NCI-H1930 (cell line): ENCODE measurements at regions not wholly inside any gene's neighbourhood (a gene's known extent, or its start where the extent isn't known, plus 50 kb on each side); places are given as distances from the start of the nearest gene placed in this dataset.

Source experiments
- DNase-seq, 2 experiments: peaks; one replicate each; lab custom pipeline; 2025; lab: John Stamatoyannopoulos, UW

DNA sequence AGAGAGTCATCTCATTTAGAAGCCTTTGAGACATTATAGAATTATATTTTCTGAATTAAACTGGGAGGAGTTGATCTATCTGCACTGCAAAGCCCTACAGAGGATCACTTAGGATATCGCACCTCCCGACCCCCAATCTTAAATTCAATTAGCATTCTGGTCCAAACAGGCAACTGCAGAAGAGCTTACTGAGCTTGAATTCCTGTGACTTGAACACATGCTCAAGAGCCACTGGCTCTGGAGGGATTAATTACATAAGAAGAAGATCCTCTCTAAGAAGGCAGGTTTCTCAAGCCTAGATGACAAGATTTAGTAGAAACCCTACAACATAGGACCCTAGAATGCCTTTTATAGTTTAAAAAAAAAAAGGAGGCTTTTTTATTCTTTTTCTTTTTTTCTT, 548.9 kb downstream of the ARAP2 start:
- DNase-seq, result no peak

DNA sequence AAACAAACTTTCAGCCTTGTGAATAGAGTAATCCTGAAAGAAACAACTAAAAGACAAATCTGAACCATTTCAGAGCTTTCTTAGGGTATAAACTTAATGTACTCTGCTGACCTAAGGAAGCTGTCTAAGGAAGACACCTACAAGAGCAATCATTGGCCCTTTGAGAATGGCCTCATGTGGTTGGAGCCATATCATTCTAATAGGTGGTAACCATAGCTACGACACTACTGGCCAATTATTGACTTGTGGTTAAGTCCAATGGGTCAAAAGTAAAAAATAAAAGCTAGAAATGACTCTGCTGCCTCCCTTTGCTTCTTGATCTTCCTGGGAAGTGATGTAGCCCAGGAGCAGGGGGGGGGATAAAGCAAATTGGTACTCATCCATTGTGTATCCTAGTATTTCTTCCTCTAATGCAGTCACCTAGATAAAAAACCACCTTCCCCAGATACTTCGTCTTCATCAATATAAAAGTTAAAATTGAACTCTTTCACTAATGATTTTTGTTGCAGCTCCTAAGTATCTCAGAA, 547.0 kb downstream of the ARAP2 start:
- DNase-seq, result no peak

DNA sequence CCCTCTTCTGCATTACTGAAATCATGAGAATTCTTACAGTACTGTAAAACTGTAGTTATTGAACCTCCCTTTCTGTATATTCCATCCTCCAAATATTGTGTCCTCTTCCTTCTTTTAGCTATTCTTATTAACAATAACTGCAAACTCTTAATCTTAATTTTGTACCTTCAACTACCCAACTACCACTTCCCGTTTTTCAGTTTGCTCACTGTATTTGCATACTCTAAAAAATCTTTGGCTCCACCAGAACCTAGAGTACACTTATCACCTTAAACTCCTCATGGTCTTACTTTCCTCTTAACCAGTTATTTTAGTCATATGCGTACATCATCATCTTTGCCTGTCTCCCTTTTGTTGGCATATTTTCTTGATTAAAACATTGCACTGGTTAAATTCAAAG, 543.7 kb downstream of the ARAP2 start:
- no peak for DNase-seq

DNA sequence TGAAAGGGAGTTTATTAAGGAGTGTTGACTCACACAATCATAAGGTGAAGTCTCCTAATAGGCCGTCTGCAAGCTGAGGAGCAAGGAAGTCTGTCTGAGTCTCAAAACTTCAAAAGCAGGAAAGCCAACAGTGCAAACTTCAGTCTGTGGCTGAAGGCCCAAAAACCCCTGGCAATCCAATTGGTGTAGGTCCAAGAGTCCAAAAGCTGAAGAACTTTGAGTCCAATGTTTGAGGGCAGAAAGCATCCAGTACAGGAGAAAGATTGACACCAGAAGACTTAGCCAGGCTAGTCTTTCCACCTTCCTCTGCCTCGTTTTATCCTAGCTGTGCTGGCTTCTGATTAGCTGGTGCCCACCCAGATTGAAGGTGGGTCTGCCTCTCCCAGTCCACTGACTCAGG, 535.2 kb downstream of the ARAP2 start:
- no peak for DNase-seq

DNA sequence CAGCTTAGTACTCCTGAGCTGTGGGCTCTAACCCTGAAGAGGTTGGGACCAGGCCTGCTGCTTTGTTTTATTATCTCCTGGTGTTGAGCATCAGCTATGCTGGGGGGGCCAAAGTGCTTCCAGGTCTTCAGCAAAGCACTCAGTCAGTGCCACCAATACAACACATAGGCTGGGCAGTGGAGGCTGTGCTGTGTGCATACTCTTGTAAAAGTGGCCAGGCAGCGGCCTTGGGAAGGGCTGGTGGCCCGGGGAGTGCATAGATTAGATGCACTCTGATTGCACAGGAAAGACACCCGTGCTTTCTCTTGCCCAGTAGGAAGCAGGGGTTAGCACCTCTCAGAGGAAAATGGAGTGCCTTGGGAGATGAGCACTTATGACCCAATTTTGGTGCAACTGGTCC, 534.0 kb downstream of the ARAP2 start:
- no peak for DNase-seq

GRCh38 chr4:35711127-35711526, 533.2 kb downstream of the ARAP2 start:
- no peak for DNase-seq

DNA sequence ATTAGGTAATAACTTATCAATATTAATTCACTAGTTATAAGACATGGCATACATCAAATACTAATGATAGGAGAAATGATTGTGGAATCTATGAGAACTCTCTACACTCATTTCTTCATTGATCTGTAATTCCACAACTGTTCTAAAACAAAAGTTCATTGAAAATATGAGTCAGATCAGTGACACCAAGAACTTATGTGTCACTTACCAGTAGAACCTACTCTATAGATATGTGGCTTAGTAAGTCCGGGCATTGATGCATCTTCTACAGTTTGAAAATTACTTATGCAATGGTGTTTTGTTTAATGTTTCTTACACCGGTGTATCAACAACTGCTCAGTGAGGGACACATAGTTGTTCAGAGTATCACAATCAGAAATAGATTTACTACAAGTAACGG, 520.3 kb downstream of the ARAP2 start:
- DNase-seq, result no peak

- no peak for DNase-seq
These were observed 519.2 kb downstream of the ARAP2 start for GRCh38 chr4:35725131-35725530.

- no peak for DNase-seq
These were observed 513.9 kb downstream of the ARAP2 start for GRCh38 chr4:35730414-35730813.

DNA sequence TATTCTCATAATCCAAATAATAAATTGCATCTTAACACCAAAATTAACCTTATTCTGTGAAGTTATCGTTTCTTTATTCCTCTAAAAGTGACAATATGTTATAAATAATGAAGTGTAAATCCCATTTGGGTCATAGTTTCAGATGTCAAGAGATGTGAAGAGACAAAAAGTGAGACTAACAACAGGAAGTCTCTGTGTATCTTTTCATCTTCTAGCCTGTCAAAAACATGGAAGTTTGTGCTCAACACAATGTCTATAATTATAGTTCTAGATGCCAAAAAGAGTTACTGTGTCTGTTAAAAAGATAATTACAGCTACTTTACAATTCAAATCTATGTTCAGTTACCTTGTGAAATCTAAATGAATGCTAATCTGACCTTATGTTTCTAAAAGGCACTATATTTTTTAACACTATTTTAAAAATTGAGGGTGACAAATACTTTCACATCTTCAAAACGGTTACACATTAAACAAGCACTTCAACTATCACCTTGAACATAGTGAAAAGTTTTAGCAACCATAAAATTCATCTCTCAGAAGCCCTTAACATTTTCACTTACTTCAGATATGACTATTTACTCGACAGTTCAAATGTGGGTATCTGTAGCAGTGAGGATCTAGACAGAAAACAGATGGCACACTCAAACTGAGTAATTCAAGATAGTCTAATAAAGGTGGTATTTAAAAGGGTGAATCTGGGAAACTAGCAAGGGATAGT, 509.8 kb downstream of the ARAP2 start:
- no peak for DNase-seq

DNA sequence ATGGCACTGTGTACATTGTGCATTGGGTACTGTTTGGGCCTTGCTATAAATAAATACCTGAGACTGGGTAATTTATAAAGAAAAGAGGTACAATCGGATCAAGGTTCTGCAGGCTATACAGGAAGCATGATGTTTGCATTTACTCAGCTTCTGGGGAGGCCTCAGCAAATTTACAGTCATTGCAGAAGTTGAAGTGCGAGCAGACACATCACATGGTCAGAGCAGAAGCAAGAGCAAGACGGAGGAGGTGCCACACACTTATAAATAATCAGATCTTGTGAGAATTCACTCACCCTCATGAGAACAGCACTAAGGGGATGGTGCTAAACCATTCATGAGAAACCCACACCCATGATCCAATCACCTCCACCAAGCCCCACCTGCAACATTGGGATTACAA, 505.0 kb downstream of the ARAP2 start:
- DNase-seq, result no peak

- no peak for DNase-seq
These were observed 490.3 kb downstream of the ARAP2 start for GRCh38 chr4:35754047-35754446.

DNA sequence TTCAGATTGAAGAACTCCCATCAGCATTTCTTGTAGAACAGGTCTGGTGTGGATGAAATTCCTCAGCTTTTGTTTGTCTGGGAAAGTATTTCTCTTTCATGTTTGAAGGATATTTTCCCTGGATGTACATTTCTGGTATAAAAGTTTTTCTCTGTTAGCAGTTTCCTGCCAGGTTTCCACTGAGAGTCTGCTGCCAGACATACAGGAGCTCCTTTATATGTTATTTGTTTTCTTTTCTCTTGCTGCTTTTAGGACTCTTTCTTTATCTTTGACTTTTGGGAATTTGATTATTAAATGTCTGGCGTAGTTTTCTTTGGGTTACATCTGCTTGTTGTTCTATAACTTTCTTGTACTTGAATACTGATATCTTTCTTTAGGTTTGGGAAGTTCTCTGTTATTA, 486.5 kb downstream of the ARAP2 start:
- no peak for DNase-seq

DNA sequence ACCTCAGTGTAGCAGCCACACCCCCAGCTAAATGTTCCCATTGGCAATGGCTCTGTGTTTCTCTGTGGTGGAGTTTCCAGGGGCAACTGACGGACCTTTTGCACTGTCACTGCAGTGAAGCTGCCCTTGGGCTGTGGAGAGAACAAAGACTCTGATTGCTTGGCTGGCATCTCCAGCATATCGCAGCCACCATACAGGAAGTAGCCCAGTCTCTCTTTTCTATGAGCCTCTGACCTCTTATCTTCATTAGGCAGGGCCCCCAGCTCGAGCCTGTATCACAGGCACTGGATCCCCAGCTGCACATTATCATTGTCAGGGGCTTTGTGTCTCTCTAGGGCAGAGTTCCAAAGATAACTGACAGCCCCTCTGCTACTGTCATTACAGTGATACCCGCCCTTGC, 483.5 kb downstream of the ARAP2 start:
- no peak for DNase-seq

GRCh38 chr4:35771571-35771970, 472.7 kb downstream of the ARAP2 start:
- DNase-seq, result no peak

DNA sequence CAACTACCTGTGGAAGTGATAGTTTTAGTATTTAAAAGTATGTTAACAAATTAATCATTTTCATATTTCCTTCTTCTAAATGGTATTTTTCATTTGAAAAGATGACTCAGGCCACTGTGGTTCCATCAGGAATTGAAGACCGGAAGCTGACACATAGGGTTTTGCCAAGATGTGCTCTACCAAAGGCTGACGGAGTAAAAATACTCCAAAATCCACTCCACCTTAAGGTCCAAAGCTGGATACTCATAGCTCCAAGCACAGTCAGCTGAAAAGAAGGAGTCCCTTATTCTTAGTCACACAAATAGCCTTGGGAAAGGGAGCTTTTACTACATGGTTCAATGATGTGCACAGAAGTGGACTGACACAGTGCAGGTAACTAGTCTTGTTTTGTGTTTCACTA, 472.0 kb downstream of the ARAP2 start:
- DNase-seq, result no peak

DNA sequence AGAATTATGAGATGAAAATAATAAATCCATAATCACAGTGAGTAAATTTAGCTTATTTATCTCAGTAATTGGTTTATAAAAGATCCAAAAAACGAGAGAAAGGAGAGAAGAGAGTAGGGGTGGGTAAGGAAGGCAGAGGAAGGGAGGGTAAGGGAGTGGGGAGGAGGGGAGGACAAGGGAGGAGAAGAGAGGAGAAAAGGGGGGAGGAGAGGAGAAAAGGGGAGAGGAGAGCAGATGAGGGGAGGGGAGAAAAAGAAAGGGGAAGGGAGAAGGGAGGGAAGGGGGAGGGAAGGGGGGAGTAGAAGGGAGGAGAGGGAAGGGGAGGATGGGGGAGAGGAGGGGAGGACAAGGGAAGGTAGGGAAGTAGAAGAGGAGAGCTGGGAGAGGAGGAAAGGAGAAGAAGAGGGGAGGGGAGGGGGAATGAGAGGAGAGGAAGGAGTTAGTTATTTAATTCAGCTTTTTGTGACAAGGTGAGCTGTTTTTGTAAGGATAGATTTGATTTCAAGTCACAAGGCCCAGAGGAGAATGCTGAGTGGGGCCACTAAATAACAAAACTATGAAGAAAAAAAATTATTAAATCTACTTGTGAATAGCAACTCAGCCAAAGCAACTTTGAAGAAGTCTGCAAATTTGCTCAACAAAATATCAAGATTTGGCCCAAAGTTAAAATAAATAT, 454.3 kb downstream of the ARAP2 start:
- DNase-seq, result no peak

DNA sequence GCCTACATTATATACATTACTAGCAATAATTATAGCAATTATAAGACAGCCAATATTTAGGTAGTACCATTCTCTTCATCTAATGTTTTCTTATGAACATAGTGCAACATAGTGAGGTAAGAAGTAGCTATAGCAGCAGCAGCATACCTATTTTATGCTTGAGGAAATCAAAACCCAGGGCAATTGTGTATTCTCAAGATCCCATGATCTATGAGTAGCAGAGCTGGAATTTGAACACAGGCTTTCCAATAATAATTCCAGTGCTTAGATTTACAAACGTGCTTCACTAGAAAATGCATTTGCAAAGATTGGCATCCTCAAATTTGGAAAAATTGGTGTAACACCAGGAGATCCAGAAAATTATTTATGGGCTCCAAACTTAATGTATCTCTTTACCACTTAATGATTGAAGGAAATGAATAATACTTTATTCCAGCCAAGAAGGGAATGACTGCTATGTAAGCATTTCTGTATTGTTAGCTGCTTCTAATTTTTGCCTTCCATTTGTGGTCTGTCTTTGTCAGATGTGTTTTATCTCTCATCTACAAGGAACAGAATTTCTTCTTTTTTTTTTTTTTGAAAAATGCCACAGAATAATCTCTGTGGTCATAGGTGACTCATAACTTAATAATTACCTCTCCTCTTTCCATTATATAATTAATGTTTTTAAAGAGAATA, 451.1 kb downstream of the ARAP2 start:
- DNase-seq, result no peak

DNA sequence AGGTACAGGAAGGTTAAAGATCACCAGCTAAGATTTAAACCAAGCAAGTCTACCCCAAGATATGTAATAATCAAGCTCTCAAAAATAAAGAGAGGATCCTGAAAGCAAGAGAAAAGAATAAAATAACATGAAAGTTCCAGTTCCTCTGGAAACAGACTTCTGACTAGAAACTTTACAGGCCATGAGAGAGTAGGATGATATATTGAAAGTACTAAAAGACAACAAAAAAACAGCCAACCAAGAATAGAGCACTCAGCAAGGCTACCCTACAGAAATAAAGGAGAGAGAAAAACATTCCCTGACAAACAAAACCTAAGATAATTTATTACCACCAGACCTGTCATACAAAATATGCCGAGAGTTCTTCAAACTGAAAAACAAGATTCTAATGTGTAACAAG, 450.5 kb downstream of the ARAP2 start:
- no peak for DNase-seq

GRCh38 chr4:35800669-35801068, 443.6 kb downstream of the ARAP2 start:
- DNase-seq, result no peak

- no peak for DNase-seq
These were observed 441.7 kb downstream of the ARAP2 start for GRCh38 chr4:35802644-35803043.

GRCh38 chr4:35818520-35818919, 425.8 kb downstream of the ARAP2 start:
- no peak for DNase-seq

GRCh38 chr4:35820003-35820402, 424.3 kb downstream of the ARAP2 start:
- DNase-seq, result no peak
